SKM-1 treated with dmso at 0.1 percent for 144 hours (cell line): ENCODE measurements at regions not wholly inside any gene's neighbourhood (a gene's known extent, or its start where the extent isn't known, plus 50 kb on each side); places are given as distances from the start of the nearest gene placed in this dataset.

Experiments
- DNase-seq: peaks from one replicate; lab custom pipeline; 2025; ENCODE audit not compliant: unreplicated experiment; lab: John Stamatoyannopoulos, UW

DNA sequence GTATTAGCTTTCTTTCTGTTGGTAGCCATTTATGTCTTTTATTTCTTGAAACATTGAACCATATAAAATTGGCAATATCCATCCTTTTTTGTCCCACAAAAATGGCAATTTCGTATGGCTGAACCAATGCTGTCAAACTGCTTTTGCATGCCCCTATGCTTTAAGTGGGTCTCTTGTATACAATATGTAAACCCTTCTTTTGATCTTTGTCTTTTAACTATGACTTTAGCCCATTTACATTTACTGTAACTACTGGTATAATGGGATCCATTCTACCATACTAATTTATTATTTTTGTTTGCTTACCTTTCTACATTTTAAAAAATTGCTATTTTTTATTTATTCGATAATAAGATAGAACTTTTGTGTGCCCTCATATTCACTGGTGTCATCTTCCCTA lies 93.4 kb downstream of the TENT4A start:
- no peak for DNase-seq

GRCh38 chr5:6808462-6808861 lies 95.2 kb downstream of the TENT4A start:
- no peak for DNase-seq

DNA sequence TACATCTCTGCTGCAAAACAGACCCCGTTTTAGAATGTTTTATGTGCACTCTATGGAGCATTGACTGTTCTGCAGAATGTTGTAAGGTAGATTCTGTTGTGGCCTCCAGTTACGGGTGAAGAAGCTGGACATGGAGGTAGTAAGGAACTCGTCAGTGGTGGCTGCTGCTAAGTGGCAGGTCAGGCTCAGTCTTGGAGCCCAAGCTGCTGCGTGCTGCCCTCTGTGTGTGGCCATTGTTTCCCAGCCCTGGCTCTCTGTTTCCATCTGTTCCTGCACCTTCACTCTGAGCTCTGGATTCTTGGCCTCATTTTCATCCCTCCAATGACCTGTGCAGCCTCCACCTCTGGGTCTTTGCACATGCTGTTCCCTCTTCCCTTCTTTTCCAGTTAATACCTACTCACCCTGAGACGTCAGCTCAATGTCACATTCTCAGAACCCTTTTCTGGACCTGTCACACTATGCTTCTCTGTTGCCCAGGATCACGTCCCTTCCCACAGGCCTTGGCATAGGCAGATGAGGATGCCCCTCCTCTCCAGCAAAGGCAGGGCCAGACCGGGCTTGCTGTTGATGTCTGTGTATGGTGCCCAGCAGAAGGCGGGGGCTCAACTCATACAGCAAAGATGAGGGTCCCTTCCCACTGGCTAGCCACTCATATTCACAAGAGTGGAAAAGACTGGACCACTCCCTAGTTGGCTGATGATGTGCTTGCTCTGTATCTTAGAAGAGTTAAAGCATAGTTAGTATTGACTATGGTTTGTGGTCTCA lies 97.6 kb downstream of the TENT4A start:
- no peak for DNase-seq

DNA sequence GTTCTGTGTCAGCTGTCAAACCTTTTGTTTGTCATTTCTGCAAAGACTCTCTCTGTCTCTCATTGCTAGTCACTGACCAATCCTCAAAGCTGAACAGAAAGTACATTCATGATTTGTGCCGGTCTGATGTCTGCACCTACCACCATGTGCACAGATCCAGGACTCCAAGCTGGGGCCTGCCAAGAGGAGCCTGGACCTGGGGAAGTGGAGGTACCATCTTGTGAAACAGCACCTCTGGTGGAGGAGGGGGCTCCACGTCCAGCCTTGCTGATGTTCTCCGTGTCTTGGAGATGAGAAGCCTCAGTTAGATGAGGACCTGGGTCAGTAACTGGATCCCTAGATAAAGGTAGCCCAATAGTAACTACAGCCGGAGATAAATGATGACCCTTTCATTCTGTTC lies 98.9 kb downstream of the TENT4A start:
- DNase-seq, result no peak

DNA sequence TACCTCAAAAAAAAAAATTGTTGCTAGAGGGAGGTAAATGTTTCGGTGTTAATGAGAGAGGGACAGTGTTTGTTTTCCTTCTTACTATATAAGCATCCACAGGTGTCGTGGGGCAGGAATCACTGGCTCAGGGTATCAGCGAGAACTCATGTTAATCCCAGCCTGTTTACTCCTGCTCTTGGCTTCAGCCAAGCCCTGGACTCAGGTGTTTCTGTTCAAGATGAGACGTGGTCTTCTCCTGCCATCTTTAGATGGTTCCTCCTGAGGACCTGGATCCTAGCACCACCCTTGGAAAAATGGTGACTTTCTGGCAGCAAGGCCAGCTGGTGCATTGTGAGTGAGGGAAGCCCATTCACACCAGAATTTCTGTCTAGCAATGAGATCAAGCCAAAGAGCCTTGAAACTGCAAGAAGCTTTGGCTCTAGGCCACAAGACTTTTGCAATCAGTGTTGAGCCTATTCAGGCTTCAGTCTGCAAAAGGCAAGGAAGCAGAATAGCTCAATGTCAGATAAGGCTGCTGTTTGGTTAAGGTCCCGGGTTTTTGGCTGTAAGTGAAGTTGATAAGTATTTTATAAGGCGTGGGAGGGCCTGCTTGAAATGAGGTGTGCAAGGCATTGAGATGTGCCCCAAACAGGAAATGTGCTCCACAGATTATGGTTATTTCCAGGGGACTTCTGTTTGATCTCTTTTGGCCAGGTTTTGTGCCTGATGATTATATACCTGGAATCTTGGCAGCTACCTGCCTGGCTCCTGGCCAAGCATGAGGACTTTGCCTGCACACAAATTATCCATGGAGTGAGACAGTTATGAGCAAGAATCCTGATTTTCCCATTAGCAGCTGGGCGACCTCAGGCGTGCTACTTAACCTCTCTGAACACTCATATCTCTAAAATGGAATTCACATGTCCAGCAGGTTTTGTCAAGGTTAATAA lies 99.8 kb downstream of the TENT4A start:
- DNase-seq, result no peak

GRCh38 chr5:6814816-6815215 lies 101.6 kb downstream of the TENT4A start:
- DNase-seq, result no peak

DNA sequence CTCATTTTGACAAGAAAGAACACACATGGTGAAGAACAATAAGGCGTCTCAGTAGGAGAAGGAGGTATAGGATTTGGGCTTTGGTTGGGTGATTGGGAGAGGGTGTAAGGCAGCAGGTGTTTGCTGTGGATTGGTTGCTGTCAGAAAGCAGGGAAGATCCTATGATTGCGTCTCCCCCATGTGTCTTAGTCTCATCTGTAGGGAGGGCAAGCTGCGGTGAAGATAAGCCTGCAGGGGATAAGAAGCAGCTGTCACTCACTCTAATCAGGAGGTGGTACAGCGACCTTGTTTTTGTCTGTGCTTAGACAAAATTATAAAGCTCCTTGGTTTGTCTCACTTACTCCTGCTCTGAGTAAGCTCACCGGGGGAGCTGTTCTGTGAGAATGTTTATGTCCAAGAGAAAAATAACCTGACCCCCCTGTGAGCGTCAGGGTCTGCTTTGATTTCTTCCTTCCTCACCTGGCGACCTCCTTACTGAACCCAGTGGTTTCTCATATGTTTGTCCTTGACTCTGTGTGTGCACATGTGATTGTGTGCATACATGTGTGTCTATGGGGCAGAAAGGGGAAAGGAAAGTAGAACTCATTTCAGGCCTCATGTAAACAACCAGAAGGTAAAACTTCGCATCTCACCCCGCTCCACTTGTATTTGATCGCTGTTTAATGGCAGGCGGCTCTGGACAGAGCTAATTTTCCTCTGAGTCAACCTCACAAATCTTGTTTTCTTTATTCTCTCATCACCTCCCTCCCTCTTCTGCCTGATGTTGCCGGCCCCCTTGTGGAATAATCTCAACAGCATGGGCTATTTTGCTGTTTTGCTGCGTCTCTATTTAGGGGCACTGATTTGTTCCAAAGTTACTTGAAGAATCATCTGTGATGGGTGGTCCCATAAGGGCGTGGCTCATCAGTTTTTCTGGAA lies 105.6 kb downstream of the TENT4A start:
- no peak for DNase-seq

- no peak for DNase-seq
Observed at GRCh38 chr5:6819521-6819920, 106.3 kb downstream of the TENT4A start.

DNA sequence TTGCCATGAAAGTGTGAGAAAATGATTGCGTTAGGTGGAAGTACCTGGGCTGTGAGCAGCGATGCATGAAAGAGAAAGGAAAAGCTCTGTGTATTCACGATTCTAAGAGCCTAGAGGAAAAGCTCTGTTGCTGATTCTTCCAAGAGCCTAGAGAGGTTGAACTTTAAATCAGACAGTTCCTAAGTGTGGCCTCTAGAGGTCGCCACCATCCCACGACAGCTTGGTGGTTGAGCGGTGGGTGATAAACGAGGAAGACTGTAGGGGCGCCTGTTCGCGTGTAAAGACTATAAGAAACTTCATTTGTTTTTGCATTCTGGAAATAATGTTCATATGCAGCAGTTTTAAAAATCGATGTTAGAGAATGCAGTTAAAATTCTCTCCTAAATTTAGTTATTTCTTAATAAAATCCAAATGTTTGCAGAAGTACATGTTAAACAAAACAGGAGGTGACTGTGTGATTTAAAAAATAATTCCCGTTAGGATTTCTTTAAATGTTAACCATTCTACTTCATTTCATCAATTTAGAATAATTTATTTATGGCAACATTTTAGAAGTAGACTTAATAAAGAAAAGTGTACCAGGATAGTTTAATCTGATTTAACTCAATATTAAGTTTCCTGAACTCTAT lies 107.7 kb downstream of the TENT4A start:
- peak; percentile 10 for DNase-seq

DNA sequence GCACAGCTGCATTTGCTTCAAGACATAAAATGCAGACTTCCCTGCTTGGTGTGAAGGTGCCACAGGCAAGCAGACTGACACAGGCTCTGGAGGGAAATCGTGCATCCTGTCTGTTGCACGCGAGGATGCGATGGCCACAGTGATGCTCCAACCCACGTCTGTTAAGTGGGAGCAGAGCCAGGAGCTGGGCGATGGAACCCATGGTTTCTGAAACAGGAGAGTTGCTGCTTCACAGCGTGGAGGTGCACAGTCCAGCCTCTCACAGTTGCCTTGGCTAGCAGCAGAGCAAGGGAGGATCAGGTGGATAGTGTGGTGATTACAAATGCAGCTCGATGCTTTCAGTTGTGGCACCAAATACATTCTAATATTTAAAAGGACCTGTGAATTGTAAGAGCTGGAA lies 108.8 kb downstream of the TENT4A start:
- DNase-seq, result no peak

DNA sequence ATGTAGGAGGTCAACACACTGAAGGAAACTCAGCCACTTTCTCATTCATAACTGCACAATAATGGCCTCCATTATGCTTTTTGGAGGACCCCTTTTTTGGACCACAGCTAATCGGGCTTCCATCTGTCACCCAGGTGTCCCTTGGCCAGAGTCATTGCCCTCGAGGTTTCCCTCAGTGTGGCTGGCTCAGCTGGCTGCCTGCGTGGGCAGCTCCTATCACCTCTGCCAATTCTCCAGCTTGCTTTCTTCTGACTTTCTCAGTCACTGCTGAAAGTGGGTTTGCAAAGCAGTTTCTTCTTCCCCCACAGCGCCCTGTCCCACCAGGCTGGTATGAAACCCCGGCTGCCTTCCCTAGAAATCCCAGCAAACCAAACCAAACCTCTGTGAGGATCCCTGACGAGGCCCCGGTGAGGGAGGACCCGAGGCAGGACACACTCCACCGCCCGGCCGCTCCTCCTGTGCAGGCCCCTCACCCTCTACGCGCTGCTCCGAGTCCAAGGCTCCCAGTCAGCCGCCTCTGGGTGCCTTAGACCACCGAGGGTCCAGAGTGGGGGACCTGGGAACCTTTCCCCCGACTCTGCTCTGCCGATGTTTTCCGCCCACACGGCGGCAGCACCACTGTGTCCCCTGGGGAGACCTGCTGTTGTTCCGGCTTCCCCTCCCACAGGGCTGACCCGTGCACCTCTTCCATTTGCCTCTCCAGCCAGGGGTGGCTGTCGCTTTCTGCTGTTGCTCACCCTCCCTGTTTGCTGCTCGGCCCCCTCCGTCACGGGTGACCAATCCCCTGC lies 109.5 kb downstream of the TENT4A start:
- no peak for DNase-seq

DNA sequence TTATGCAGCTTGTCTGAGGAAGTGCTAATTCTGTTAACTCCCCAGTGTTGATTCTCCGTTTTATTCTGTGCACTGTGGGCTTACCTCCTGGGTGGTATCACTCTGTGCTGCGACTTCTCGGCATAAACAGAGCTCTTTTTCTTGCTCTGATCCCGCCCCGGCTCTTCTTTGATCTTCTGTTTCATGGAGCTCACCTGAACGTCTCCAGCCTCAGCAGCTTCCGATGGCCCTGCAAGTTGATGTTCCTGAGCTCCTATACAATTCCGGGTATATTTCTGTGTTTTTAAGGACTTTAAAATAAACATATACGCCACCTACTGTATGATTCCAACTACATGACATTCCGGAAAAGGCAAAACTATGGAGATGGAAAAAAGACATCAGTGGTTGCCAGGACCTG lies 110.8 kb downstream of the TENT4A start:
- DNase-seq, result no peak

DNA sequence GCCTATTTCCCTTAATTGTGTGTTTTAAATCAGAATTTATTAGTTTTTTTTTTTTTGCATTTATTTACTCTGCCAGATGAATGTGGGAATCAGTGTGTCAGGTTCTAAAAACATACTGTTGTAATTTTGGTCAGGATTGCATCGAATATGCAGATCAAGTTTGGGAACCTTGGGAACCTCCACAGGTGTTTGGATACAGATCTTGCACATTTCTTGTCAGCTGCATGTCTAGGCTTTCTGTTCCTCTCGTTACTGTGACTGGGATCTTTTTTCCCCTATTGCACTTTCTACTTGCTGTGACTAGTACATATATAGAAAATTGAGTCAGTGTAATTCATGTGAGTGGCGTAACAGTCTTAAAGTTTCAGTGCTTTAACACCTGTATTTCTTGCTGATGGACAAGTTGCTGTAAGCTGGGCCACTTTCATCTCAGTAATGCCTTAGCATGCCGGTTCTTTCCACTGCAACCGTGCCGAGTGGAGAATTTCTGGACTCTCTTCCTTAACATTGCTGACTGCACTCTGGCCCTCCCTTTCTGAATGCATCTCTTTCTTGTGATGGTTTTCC lies 112.5 kb downstream of the TENT4A start:
- no peak for DNase-seq

GRCh38 chr5:6826756-6827155 lies 113.5 kb downstream of the TENT4A start:
- no peak for DNase-seq

- DNase-seq, result no peak
Observed at GRCh38 chr5:6827526-6828219, 114.4 kb downstream of the TENT4A start.

DNA sequence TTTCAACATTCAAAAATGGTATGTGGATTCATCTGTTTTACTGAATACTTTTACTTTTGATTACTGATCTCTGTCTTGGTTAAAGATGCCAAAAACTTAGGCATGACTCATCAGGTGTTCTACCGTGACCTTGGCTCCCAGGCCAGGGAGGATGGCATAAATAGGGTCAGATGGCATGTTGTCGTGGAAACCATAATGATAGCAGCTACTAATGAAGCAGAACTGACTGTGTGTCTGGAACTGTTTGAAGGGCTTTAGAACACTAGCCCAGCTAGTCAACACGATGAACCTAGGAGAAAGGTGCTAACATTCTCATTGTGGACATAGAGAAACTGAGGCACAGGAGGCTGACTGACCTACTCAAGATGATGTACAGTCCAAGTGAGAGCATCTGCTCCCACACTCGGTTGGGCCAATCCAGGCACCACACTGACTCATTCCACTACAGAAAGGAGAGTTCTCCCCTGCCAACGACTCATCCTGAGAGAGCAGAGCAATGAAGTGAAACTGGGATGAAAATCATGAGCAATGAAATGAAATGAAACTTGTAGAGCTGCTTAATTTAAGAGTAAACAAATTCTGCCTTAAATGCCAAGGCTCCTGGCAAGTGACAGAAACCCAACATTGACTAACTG lies 116.0 kb downstream of the TENT4A start:
- no peak for DNase-seq

GRCh38 chr5:6830643-6831239 lies 117.5 kb downstream of the TENT4A start:
- no peak for DNase-seq
